Fibroblast of the aortic adventitia (primary cell): ENCODE measurements at regions not wholly inside any gene's neighbourhood (a gene's known extent, or its start where the extent isn't known, plus 50 kb on each side); places are given as distances from the start of the nearest gene placed in this dataset.

Source experiments
- DNase-seq: peaks from one replicate; pipeline ENCODE4 v3.0.0-alpha.2; 2010; ENCODE audit warnings: low read depth
- H3K4me3 ChIP-seq: 2 replicates; pipeline ENCODE4 v1.5.1; 2011; ENCODE audit warnings: low read depth, mild to moderate bottlenecking, control low read depth, low read length, moderate library complexity
- TF ChIP-seq, protein P1 (sequence below): IDR thresholded peaks from 2 replicates; pipeline ENCODE4 v1.5.1; 2011; ENCODE audit warnings: mild to moderate bottlenecking, low read length, control low read depth, inconsistent platforms; ENCODE audit not compliant: insufficient read depth

DNA sequence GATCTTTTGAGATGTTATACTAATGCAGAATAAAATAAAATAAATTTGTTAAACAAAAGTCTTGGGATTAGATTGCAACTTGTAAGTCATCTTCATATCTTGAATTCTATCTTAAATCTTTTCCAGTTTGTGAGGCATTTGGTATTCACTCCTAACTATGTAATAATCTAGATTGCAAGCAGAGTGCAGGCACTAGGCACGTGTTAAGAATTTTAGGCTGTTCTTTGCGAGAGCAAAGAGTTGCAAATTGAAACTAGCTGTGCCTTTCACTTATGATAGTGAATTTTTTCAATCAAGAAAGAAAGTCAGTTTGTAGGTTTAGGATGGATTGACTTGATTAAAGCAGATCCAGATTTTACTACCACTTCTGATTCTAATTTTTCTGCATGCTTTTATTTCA is 264.1 kb upstream of the SPRY2 start:
- TF ChIP-seq, protein P1, sequence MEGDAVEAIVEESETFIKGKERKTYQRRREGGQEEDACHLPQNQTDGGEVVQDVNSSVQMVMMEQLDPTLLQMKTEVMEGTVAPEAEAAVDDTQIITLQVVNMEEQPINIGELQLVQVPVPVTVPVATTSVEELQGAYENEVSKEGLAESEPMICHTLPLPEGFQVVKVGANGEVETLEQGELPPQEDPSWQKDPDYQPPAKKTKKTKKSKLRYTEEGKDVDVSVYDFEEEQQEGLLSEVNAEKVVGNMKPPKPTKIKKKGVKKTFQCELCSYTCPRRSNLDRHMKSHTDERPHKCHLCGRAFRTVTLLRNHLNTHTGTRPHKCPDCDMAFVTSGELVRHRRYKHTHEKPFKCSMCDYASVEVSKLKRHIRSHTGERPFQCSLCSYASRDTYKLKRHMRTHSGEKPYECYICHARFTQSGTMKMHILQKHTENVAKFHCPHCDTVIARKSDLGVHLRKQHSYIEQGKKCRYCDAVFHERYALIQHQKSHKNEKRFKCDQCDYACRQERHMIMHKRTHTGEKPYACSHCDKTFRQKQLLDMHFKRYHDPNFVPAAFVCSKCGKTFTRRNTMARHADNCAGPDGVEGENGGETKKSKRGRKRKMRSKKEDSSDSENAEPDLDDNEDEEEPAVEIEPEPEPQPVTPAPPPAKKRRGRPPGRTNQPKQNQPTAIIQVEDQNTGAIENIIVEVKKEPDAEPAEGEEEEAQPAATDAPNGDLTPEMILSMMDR = no peak
- H3K4me3 ChIP-seq = no peak overlapping the region
- no peak for DNase-seq

DNA sequence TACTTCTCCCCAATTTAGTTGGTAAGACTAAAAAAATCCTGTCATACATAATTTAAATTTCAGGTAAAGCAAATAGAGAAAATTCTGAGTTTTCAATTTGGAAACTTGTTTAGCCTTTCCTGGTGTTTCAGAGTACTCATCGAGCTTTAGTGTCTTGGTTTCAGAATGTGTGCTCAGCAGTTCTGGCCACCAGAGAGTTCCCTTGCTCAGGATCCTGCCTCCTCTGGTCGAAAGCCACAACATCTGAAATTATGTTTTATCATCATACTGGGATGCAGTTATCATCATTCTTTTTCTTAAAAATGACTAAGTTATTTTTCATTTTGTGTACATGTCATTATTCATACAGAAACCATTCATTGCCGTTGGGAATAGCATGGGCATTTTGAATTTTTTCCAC is 263.2 kb upstream of the SPRY2 start:
- TF ChIP-seq, protein P1 = peak; percentile 34
- DNase-seq = peak; percentile 37
- H3K4me3 ChIP-seq = no peak overlapping the region

DNA sequence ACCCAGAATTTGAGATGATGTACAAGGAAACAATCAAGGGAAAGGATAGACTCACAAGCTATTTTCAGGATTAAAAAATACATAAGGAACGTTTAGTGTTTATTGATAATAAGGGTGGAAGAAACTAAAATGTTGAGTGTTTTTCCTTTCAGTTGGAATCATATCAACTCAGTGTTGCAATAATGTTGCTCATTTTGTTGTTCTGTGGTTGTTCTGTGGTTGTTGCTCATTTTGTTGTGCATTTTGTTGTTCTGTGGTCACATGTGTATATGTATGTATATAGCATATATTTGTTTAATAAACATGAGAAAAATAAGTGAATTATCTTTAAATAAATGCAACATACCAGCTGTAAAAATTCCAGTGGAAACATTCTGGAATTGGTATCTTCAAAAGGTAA is 262.4 kb upstream of the SPRY2 start:
- TF ChIP-seq, protein P1 = no peak
- no peak for DNase-seq
- H3K4me3 ChIP-seq = no peak overlapping the region

DNA sequence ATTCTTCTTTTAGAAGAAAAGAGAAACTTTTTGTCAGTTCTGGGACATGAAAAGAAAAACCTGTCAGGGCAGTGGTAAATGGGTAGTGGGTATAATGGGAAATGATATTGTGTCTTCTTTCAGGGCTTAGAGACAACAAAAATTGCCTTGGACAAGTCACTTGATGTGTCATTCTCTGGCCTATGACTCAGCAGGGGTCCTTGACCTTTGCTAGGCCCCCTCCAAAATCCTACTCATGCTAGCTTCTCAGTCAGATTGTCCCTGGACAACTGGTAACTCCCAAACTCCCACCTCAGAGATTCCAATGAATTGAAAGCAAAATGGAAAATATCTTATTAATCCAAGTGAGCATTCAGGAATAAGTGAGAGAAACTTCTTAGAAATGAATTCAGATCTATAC is 258.8 kb upstream of the SPRY2 start:
- TF ChIP-seq, protein P1 = no peak

DNA sequence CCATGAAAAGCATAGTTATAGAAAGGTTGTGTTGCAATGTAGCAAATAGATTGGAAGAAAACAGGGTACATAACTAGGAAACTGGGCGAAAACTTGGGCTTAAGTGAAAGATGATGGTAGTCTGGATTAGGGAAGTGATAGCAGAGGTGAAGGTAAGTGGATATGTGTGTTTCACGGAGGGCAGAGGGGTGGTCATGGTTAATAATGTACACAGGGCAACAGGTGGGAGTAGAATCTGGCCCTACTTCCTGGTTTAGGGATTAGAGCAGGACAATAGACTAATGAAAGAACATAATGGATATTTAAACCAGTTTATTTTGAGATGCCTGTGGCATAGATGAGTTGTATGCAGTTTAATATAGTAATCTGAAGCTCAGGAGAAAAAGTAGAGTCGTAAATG is 257.3 kb upstream of the SPRY2 start:
- H3K4me3 ChIP-seq = no peak overlapping the region
- TF ChIP-seq, protein P1 = no peak

More for the DNA sequence above, 258.8 kb upstream of the SPRY2 start:
- no peak for DNase-seq
- H3K4me3 ChIP-seq = no peak overlapping the region

DNA sequence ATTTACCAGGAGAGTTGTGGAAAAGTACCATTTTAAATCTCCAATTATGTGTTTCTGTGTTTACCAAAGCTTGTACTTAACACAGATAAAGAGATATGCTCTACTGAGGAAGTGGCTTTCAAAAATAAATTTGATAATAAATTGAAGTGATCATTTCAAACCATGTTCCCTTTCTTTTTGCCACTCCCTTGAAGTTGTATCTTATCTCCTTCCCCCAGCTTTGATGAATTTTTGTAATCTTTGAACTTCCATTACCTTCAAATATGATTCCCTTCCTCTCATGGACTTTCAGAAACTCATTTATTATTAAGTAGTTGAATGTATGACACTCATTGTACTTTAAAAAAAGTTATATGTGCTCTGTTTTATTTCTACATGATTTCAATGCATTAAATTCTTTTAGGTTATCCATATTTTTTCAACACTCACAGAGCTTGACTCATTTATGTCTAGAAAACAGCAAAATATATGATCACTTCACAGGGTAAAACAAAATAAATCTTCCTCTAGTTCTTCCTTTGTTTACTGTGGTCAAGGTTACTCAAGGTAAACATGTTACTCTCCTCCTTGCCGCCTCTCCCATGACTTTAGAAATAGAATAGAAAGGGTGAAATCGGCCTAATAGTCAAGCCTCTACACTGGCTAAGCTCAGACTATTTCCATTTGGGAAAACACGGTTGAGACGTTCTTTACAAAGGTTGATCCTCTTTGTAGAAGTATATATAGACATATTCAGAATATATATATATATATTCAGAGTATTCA is 251.2 kb upstream of the SPRY2 start:
- TF ChIP-seq, protein P1 = no peak
- no peak overlapping the region for H3K4me3 ChIP-seq
- no peak for DNase-seq

More for the DNA sequence above, 257.3 kb upstream of the SPRY2 start:
- DNase-seq = no peak

DNA sequence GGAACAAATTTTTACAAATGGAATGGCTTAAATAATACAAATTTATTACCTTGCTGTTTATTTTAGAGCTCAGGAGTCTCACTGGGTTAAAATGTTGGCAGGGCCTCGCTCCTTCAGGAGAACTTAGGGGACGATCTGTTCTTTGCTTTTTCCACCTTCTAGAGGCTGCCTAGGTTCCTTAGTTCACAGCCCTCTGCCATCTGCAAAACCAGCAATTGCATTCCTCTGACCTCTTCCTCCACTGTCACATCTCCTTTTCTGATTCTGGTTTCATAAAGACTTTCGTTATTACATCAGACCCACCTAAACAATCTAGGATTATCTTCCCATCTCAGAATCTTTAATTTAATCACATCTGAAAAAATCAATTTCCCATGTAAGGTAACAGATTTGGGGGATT is 249.6 kb upstream of the SPRY2 start:
- H3K4me3 ChIP-seq = no peak overlapping the region
- DNase-seq = no peak
- TF ChIP-seq, protein P1 = no peak
